ENCODE measurements at regions not wholly inside any gene's neighbourhood (a gene's known extent, or its start where the extent isn't known, plus 50 kb on each side); places are given as distances from the start of the nearest gene placed in this dataset.

DNA sequence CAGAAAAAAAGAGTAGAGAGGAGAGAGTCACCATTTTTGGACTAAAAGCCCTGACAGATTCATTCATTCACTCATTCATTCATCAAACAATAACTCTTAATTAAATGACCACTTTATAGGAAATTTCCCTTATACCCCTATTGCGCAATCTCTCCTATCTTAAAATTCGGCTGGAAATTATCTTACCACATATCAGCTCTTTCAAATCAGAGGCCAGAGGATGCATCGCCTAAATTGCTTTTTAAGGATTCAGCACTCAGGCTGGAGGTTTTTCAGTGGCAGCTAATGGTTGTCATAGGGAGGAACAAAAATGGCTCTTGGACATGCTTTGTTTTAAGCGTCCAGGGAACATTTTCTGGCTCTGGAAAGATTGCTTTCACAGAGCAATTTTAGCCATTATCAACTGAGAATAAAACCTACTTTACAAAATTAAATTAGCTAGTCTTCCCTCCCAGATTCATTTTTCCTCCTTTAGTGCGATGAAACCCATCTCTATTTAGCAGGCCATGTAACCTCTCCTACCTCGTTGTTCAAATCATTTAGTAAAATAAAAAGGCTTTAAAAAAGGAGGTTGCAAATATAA is 115.2 kb downstream of the OLFM4 start:
- H3K4me1 ChIP-seq, result no peaks in the 10 kb centered on the region
- no peaks in the 10 kb centered on the region for H3K27me3 ChIP-seq
- no peaks in the 10 kb centered on the region for H3K36me3 ChIP-seq
- intact Hi-C loops (cut with DNase I; ENCODE audit: low total_unique reads), result no loop called here
- no peak for TF ChIP-seq CTCF (IDR thresholded peaks at IDR 0.05)
- no peak overlapping the region for H3K4me3 ChIP-seq
- H3K9me3 ChIP-seq, result no peaks in the 10 kb centered on the region
- H3K27ac ChIP-seq, result no peak overlapping the region
- no peak for DNase-seq

- no peak overlapping the region for H3K27ac ChIP-seq
- H3K4me1 ChIP-seq, result no peaks in the 10 kb centered on the region
- no peaks in the 10 kb centered on the region for H3K36me3 ChIP-seq
- H3K4me3 ChIP-seq, result no peak overlapping the region
- no peaks in the 10 kb centered on the region for H3K9me3 ChIP-seq
- H3K27me3 ChIP-seq, result no peaks in the 10 kb centered on the region
- TF ChIP-seq CTCF (IDR thresholded peaks at IDR 0.05), result no peak
- intact Hi-C loops (cut with DNase I; ENCODE audit: low total_unique reads), result no loop called here
- DNase-seq, result no peak
Observed at GRCh38 chr13:53144826-53145225, 116.2 kb downstream of the OLFM4 start.

DNA sequence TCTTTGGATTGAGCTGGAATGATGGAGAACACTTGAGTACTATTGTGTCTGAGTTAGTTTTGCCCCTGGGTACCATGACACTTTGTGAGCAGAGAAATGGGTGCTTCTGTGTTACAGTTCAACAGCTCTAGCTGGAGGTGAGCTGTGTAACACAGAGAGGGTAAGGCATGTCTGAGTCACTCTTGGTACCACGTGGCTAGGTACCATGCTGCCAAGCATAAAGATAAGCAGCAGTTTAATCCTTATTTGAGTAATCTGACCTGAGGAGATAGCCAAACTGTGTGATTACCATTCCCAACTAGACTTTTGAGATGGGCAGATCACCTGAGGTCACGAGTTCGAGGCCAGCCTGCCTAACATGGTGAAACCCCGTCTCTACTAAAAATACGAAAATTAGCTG is 122.0 kb downstream of the OLFM4 start:
- H3K27ac ChIP-seq, result no peak overlapping the region
- no peak for DNase-seq
- H3K9me3 ChIP-seq, result no peaks in the 10 kb centered on the region
- H3K4me1 ChIP-seq, result no peaks in the 10 kb centered on the region
- no peak overlapping the region for H3K4me3 ChIP-seq
- H3K36me3 ChIP-seq, result no peaks in the 10 kb centered on the region
- TF ChIP-seq CTCF (IDR thresholded peaks at IDR 0.05), result no peak
- H3K27me3 ChIP-seq, result peaks cover 0 to 5% of the 10 kb centered on the region in 2 donors
- intact Hi-C loops (cut with DNase I; ENCODE audit: low total_unique reads), result no loop called here

- peak; percentile 34 to 43 for TF ChIP-seq CTCF (IDR thresholded peaks at IDR 0.05)
- peak in 1 of 2 donors; percentile 47 for DNase-seq
- Histone ChIP-seq H3K4me3 (no peak overlapping the region), H3K27ac (no peak overlapping the region), H3K36me3 (no peaks in the 10 kb centered on the region), H3K9me3 (no peaks in the 10 kb centered on the region), H3K27me3 (peaks cover 0 to 5% of the 10 kb centered on the region in 2 donors), H3K4me1 (no peaks in the 10 kb centered on the region)
- intact Hi-C loops (cut with DNase I; ENCODE audit: low total_unique reads), result no loop called here
Observed at GRCh38 chr13:53151336-53152056, 122.9 kb downstream of the OLFM4 start.

GRCh38 chr13:53152057-53152421 is 123.4 kb downstream of the OLFM4 start:
- intact Hi-C loops (cut with DNase I; ENCODE audit: low total_unique reads), result no loop called here
- no peak for TF ChIP-seq CTCF (IDR thresholded peaks at IDR 0.05)

More at GRCh38 chr13:53152057-53152421, 123.4 kb downstream of the OLFM4 start:
- no peak for DNase-seq
- no peak overlapping the region for H3K4me3 ChIP-seq
- no peak overlapping the region for H3K27ac ChIP-seq
- no peaks in the 10 kb centered on the region for H3K4me1 ChIP-seq
- no peaks in the 10 kb centered on the region for H3K36me3 ChIP-seq
- H3K9me3 ChIP-seq, result no peaks in the 10 kb centered on the region
- peaks cover 0 to 5% of the 10 kb centered on the region in 2 donors for H3K27me3 ChIP-seq

Measured in tibial artery (tissue), 4 donors.